ENCODE measurements at regions not wholly inside any gene's neighbourhood (a gene's known extent, or its start where the extent isn't known, plus 50 kb on each side); places are given as distances from the start of the nearest gene placed in this dataset.

DNA sequence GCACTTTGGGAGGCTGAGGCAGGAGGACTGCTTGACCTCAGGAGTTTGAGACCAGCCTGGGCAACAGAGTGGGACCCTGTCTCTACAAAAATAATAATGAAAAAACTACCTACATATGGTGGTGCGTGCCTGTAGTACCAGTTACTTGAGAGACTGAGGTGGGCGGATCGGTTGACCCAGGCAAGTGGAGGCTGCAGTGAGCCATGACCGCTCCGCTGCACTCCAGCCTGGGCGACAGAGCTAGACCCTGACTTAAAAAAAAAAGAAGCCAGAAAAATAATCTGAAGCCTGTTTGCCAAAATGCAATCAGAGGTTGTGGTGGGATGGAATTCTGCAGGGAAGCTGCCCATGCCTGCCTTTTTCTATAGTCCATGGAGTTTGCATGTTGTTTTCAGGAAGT is 50.4 kb upstream of the GGTA1 start:
- peaks cover 0 to 27% (median 16%) of the 10 kb centered on the region in 4 experiments for H3K4me1 ChIP-seq (ENCODE audit: control extremely low read depth in 1 of 4, control insufficient read depth in 4 of 4, insufficient read depth in 4 of 4, low read length in 3 of 4)
- no peak for DNase-seq
- H3K9me3 ChIP-seq (ENCODE audit: control extremely low read depth in 1 of 5, control insufficient read depth in 4 of 5, insufficient read depth in 2 of 5, low read depth in 1 of 5, low read length in 4 of 5), result no peaks in the 10 kb centered on the region
- CTCF ChIA-PET, result interaction anchor here (0.8 to 4.4 kb wide), 17 partner anchors 11 to 397 kb away, joined by 3 to 36 read pairs (median 4); no protein-coding TSS in a partner anchor
- no peaks in the 10 kb centered on the region for H3K36me3 ChIP-seq (ENCODE audit: control insufficient read depth in 4 of 4, insufficient read depth in 4 of 4, low read length in 3 of 4)
- no peak overlapping the region for H3K27ac ChIP-seq (ENCODE audit: insufficient read depth in 1 of 2, low read depth in 1 of 2, low read length in 2 of 2, poor library complexity in 1 of 2, severe bottlenecking in 2 of 2)
- POLR2A ChIA-PET, result interaction anchor here (1.0 kb wide), 1 partner anchor 142 kb away, joined by 3 read pairs; no protein-coding TSS in a partner anchor
- H3K4me3 ChIP-seq (ENCODE audit: control insufficient read depth in 1 of 7, extremely low read depth in 1 of 7, insufficient read depth in 4 of 7, low read depth in 2 of 7, low read length in 6 of 7), result peak overlapping the region in 2 of 7 experiments; percentile 19 to 59
- peaks cover 0 to 5% (median 0%) of the 10 kb centered on the region in 5 experiments for H3K27me3 ChIP-seq (replicated peaks in 2 of 5; ENCODE audit: control insufficient read depth in 4 of 5, insufficient read depth in 5 of 5, low read length in 4 of 5)
- 88% methylated on average over 5 of the region's 6 CpGs for WGBS (ENCODE audit: insufficient coverage)

DNA sequence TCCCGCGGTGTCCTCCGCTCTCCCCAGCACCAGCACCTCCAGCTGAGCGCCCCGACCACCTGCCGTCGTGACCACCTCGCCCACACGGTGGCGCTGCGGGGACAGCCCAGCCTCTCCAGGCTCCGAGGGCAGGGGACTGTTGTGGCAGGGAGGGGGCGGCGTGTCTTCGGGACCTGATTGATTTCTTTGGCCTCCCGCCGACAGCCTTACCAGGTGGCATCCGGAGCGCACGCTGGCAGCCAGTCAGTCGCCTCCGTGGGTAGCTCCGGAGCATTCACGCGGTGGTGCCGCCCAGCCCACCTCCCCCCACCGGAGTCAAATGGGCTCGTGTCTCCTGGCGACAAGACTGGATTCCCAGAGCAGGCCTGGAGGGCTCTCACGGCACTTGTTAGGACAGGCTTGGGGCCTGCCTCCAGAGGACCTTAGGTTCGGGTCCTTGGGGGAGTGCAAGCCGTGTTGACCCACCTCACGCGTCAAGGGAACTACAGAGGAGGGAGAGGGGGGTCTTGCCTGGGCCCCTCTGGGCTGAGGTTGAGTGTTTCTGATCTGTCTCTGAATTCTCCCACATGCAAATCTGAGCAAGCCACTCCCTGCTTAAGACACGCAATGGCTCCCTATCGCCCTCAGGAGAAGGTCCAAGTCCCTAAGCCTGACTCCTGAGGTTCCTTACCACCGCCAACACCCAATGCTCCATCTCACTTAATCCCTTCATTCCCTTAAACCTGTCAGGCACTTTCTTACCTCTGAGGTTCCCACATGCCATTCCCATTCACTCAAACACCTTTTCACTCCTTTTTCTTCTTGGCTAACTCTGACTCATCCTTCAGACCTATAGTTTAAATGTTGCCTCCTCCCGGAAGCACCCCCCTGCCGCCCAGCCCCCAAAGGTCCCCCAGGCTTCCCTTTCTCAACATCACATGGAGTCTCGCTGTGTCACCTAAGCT is 51.2 kb upstream of the GGTA1 start:
- CTCF ChIA-PET, result interaction anchor here (0.7 to 4.4 kb wide), 21 partner anchors 10 to 396 kb away, joined by 3 to 36 read pairs (median 4); no protein-coding TSS in a partner anchor
- Histone ChIP-seq H3K4me1 (ENCODE audit: control extremely low read depth in 1 of 4, control insufficient read depth in 4 of 4, insufficient read depth in 4 of 4, low read length in 3 of 4) (peaks cover 0 to 24% (median 15%) of the 10 kb centered on the region in 4 experiments), H3K27me3 (replicated peaks in 2 of 5; ENCODE audit: control insufficient read depth in 4 of 5, insufficient read depth in 5 of 5, low read length in 4 of 5) (peaks cover 0 to 5% (median 0%) of the 10 kb centered on the region in 5 experiments), H3K9me3 (ENCODE audit: control extremely low read depth in 1 of 5, control insufficient read depth in 4 of 5, insufficient read depth in 2 of 5, low read depth in 1 of 5, low read length in 4 of 5) (no peaks in the 10 kb centered on the region), H3K27ac (ENCODE audit: insufficient read depth in 1 of 2, low read depth in 1 of 2, low read length in 2 of 2, poor library complexity in 1 of 2, severe bottlenecking in 2 of 2) (no peak overlapping the region), H3K4me3 (ENCODE audit: control insufficient read depth in 1 of 7, extremely low read depth in 1 of 7, insufficient read depth in 4 of 7, low read depth in 2 of 7, low read length in 6 of 7) (peak overlapping the region in 3 of 7 experiments; percentile 35 to 59 (median 43)), H3K36me3 (ENCODE audit: control insufficient read depth in 4 of 4, insufficient read depth in 4 of 4, low read length in 3 of 4) (no peaks in the 10 kb centered on the region)
- POLR2A ChIA-PET, result interaction anchor here (1.0 kb wide), 1 partner anchor 142 kb away, joined by 3 read pairs; no protein-coding TSS in a partner anchor
- 14% methylated on average over 34 of the region's 40 CpGs for WGBS (ENCODE audit: insufficient coverage)
- peak; percentile 76 to 91 (median 90) for DNase-seq

DNA sequence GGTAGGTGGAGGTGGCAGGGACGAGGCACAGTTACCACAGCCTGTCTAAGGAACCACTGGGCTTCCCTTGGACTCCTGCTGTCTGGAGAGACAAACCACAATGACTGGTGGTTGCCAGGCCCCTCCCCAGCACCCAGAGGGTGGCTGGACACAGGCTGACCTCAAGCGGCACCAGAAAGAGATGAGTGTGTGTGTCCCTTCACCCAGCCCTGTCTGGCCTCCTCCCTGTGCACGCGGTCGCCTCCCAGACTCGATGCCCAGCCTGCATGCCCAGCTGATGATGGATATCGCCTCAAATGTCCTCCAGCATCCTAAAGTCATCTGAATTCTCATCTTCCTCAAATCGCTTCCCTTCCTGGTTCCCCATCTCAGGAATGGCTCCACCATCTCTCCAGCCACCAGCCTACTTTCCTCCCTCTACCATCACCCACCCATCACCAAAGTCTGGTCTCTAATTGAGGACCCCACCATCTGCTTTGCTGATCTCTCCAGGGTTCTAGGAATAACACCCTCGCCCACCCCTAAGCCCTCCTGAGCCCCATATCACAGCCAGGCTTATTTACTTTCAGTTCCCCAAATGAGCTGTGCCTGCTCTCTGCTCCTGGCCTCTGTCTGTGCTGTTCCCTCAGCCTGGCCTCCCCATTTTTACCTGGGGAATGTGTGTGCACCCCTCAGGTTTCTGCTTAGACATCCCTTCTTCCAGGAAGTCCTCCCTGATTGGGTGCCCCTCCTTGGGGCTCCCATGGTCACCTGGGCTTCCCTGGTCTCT is 52.5 kb upstream of the GGTA1 start:
- Histone ChIP-seq H3K36me3 (ENCODE audit: control insufficient read depth in 4 of 4, insufficient read depth in 4 of 4, low read length in 3 of 4) (no peaks in the 10 kb centered on the region), H3K9me3 (ENCODE audit: control extremely low read depth in 1 of 5, control insufficient read depth in 4 of 5, insufficient read depth in 2 of 5, low read depth in 1 of 5, low read length in 4 of 5) (no peaks in the 10 kb centered on the region), H3K27me3 (replicated peaks in 2 of 5; ENCODE audit: control insufficient read depth in 4 of 5, insufficient read depth in 5 of 5, low read length in 4 of 5) (peaks cover 0 to 5% (median 0%) of the 10 kb centered on the region in 5 experiments), H3K4me1 (ENCODE audit: control extremely low read depth in 1 of 4, control insufficient read depth in 4 of 4, insufficient read depth in 4 of 4, low read length in 3 of 4) (peaks cover 0 to 26% (median 17%) of the 10 kb centered on the region in 4 experiments), H3K4me3 (ENCODE audit: control insufficient read depth in 1 of 7, extremely low read depth in 1 of 7, insufficient read depth in 4 of 7, low read depth in 2 of 7, low read length in 6 of 7) (no peak overlapping the region), H3K27ac (ENCODE audit: insufficient read depth in 1 of 2, low read depth in 1 of 2, low read length in 2 of 2, poor library complexity in 1 of 2, severe bottlenecking in 2 of 2) (no peak overlapping the region)
- no peak for DNase-seq
- 73% methylated on average over 7 of the region's 9 CpGs for WGBS (ENCODE audit: insufficient coverage)
- POLR2A ChIA-PET, result no interaction called here
- CTCF ChIA-PET, result interaction anchor here (1.0 to 2.0 kb wide), 4 partner anchors 30 to 133 kb away, joined by 3 to 7 read pairs (median 4); no protein-coding TSS in a partner anchor

DNA sequence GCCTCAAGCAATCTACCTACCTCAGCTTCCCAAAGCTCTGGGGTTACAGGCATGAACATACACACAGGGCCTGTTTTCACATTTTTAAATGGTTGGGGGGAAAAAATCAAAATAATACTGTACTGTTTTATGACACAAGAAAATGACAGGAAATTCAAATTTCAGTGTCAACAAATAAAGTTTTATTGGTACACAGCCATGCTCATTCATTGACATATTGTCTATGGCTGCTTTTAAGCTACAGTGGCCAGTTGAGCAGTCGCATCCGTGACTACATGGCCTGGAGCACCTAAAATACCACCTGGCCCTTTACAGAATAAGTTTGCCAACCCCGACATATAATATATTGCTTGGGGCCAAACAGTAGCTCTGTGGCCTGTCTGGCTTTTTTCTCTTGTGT is 56.4 kb upstream of the GGTA1 start:
- POLR2A ChIA-PET, result no interaction called here
- CTCF ChIA-PET, result interaction anchor here (0.5 to 2.9 kb wide), 10 partner anchors 9 to 841 kb away, joined by 3 to 26 read pairs (median 4); no protein-coding TSS in a partner anchor
- Histone ChIP-seq H3K9me3 (ENCODE audit: control extremely low read depth in 1 of 5, control insufficient read depth in 4 of 5, insufficient read depth in 2 of 5, low read depth in 1 of 5, low read length in 4 of 5) (no peaks in the 10 kb centered on the region), H3K4me1 (ENCODE audit: control extremely low read depth in 1 of 4, control insufficient read depth in 4 of 4, insufficient read depth in 4 of 4, low read length in 3 of 4) (peaks cover 0 to 39% (median 29%) of the 10 kb centered on the region in 4 experiments), H3K27me3 (replicated peaks in 2 of 5; ENCODE audit: control insufficient read depth in 4 of 5, insufficient read depth in 5 of 5, low read length in 4 of 5) (no peaks in the 10 kb centered on the region), H3K36me3 (ENCODE audit: control insufficient read depth in 4 of 4, insufficient read depth in 4 of 4, low read length in 3 of 4) (no peaks in the 10 kb centered on the region), H3K4me3 (ENCODE audit: control insufficient read depth in 1 of 7, extremely low read depth in 1 of 7, insufficient read depth in 4 of 7, low read depth in 2 of 7, low read length in 6 of 7) (no peak overlapping the region), H3K27ac (ENCODE audit: insufficient read depth in 1 of 2, low read depth in 1 of 2, low read length in 2 of 2, poor library complexity in 1 of 2, severe bottlenecking in 2 of 2) (no peak overlapping the region)
- 95% methylated on average over 3 of the region's 3 CpGs for WGBS (ENCODE audit: insufficient coverage)
- DNase-seq, result no peak

DNA sequence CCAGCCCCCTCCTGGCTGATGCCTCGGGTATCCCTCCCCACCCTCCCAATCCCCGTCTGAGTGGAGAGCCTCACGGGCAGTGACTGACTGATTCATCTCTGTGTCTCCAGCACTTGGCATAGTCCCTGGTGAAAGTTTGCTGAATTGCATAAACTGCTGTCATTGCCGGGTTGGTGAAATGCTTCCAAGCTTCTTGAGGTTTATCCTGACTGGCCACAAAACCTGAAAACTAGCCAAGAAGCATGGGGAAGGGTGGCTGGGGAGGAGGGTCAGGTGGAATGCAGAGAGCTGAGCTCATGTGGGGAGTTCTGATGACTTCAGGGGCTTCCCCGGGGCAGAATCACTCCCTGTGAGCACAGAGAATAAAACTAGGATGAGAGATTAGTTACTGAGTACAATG is 56.9 kb upstream of the GGTA1 start:
- peak in 1 of 3 donors; percentile 15 for DNase-seq
- Histone ChIP-seq H3K27ac (ENCODE audit: insufficient read depth in 1 of 2, low read depth in 1 of 2, low read length in 2 of 2, poor library complexity in 1 of 2, severe bottlenecking in 2 of 2) (no peak overlapping the region), H3K4me1 (ENCODE audit: control extremely low read depth in 1 of 4, control insufficient read depth in 4 of 4, insufficient read depth in 4 of 4, low read length in 3 of 4) (peaks cover 0 to 39% (median 29%) of the 10 kb centered on the region in 4 experiments), H3K9me3 (ENCODE audit: control extremely low read depth in 1 of 5, control insufficient read depth in 4 of 5, insufficient read depth in 2 of 5, low read depth in 1 of 5, low read length in 4 of 5) (no peaks in the 10 kb centered on the region), H3K4me3 (ENCODE audit: control insufficient read depth in 1 of 7, extremely low read depth in 1 of 7, insufficient read depth in 4 of 7, low read depth in 2 of 7, low read length in 6 of 7) (no peak overlapping the region), H3K27me3 (replicated peaks in 2 of 5; ENCODE audit: control insufficient read depth in 4 of 5, insufficient read depth in 5 of 5, low read length in 4 of 5) (no peaks in the 10 kb centered on the region), H3K36me3 (ENCODE audit: control insufficient read depth in 4 of 4, insufficient read depth in 4 of 4, low read length in 3 of 4) (no peaks in the 10 kb centered on the region)
- POLR2A ChIA-PET, result no interaction called here
- WGBS (ENCODE audit: insufficient coverage), result 71% methylated on average over 3 of the region's 5 CpGs
- CTCF ChIA-PET, result interaction anchor here (0.5 to 2.9 kb wide), 9 partner anchors 10 to 841 kb away, joined by 3 to 26 read pairs (median 4); partner anchors contain the start of gene GGTA1

DNA sequence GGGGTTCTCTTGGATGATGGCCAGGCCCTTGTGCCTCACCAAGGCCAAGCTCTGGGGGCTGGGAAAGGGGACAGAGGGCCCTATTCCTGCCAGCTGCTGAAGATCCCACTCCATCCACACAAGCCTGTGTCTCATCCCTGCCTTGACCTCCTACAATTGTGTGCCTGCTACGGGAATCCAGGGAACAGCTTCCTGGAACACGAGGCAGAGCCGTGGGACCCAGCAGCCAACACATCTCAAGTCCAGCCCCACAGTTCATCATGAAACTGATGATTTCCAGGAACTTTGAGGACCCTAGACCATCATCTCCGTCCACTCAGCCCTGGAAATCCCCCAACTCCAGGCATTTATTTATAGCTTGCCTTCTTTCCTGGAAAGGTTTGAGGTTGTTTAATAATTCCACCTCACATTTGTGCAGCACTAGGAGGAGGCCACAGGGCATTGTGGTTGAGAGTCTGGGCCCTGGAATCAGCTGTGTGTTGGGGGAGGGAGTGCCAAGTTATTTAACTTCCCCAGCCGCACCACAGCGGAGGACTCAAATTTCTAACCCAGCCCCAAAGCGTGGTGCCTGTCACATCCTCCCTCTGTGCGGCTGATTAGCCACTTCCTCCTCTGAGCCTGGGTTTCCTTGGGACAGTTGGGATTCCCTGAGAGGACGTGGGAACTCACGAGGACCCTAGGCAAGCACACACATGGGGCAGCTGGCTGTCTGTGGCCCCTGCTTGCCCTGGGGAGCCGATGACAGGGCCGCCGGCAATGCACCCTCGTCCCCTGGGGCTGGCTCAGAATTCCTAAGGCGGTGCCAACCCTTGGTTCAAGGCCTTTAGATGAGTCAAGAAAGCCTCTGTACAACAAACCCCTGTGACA is 58.2 kb upstream of the GGTA1 start:
- Histone ChIP-seq H3K27ac (ENCODE audit: insufficient read depth in 1 of 2, low read depth in 1 of 2, low read length in 2 of 2, poor library complexity in 1 of 2, severe bottlenecking in 2 of 2) (no peak overlapping the region), H3K9me3 (ENCODE audit: control extremely low read depth in 1 of 5, control insufficient read depth in 4 of 5, insufficient read depth in 2 of 5, low read depth in 1 of 5, low read length in 4 of 5) (no peaks in the 10 kb centered on the region), H3K36me3 (ENCODE audit: control insufficient read depth in 4 of 4, insufficient read depth in 4 of 4, low read length in 3 of 4) (no peaks in the 10 kb centered on the region), H3K4me1 (ENCODE audit: control extremely low read depth in 1 of 4, control insufficient read depth in 4 of 4, insufficient read depth in 4 of 4, low read length in 3 of 4) (peaks cover 0 to 35% (median 25%) of the 10 kb centered on the region in 4 experiments), H3K27me3 (replicated peaks in 2 of 5; ENCODE audit: control insufficient read depth in 4 of 5, insufficient read depth in 5 of 5, low read length in 4 of 5) (no peaks in the 10 kb centered on the region), H3K4me3 (ENCODE audit: control insufficient read depth in 1 of 7, extremely low read depth in 1 of 7, insufficient read depth in 4 of 7, low read depth in 2 of 7, low read length in 6 of 7) (peak overlapping the region in 4 of 7 experiments; percentile 32 to 58 (median 40))
- DNase-seq, result peak; percentile 81 to 96 (median 95)
- ChIA-PET CTCF (interaction anchor here (1.0 to 2.9 kb wide), 11 partner anchors 11 to 138 kb away, joined by 3 to 26 read pairs (median 4); partner anchors contain the start of gene GGTA1), POLR2A (interaction anchor here (1.0 kb wide), 1 partner anchor 11 kb away, joined by 3 read pairs; no protein-coding TSS in a partner anchor)
- WGBS (ENCODE audit: insufficient coverage), result 4% methylated on average over 15 of the region's 15 CpGs
